ENCODE measurements at regions not wholly inside any gene's neighbourhood (a gene's known extent, or its start where the extent isn't known, plus 50 kb on each side); places are given as distances from the start of the nearest gene placed in this dataset.

GRCh38 chr9:88237991-88238571 lies 99.8 kb upstream of the SPATA31C2 start:
- TF ChIP-seq CTCF (IDR thresholded peaks at IDR 0.05; ENCODE audit: low read depth, low read length, missing input control) (no peak), MAX (IDR thresholded peaks at IDR 0.05) (no peak), REST (IDR thresholded peaks at IDR 0.05) (no peak)
